ENCODE measurements at regions not wholly inside any gene's neighbourhood (a gene's known extent, or its start where the extent isn't known, plus 50 kb on each side); places are given as distances from the start of the nearest gene placed in this dataset.

- TF ChIP-seq EZH2 (IDR thresholded peaks at IDR 0.05; ENCODE audit: low read depth, low read length, severe bottlenecking), result no peak
- TF ChIP-seq CBX8 (IDR thresholded peaks at IDR 0.05; ENCODE audit: borderline replicate concordance, low read depth, low read length), result no peak
- TF ChIP-seq CTCF (IDR thresholded peaks at IDR 0.05; ENCODE audit: control extremely low read depth in 1 of 3, insufficient read depth in 1 of 3, low read depth in 1 of 3, low read length in 3 of 3), result no peak
- TF ChIP-seq TAF1 (IDR thresholded peaks at IDR 0.05; ENCODE audit: low read depth, low read length), result peak; percentile 62
- no peak for TF ChIP-seq BRCA1 (IDR thresholded peaks at IDR 0.05; ENCODE audit: low read depth, low read length)
- no peak for TF ChIP-seq SUZ12 (IDR thresholded peaks at IDR 0.05; ENCODE audit: low read length)
- no peak for TF ChIP-seq ATF2 (IDR thresholded peaks at IDR 0.05; ENCODE audit: low read length)
- no peak; the same call in 1 of the 2 replicates for TF ChIP-seq JUN (IDR thresholded peaks at IDR 0.05; ENCODE audit: low read depth, low read length)
- TF ChIP-seq POLR2A (IDR thresholded peaks at IDR 0.05; ENCODE audit: control extremely low read depth in 1 of 2, low read depth in 2 of 2, low read length in 2 of 2), result peak in 1 of 2 experiments; percentile 69; a peak in 2 of 3 replicates
- TF ChIP-seq SIRT6 (IDR thresholded peaks at IDR 0.05; ENCODE audit: low read length), result no peak
- no peak for TF ChIP-seq NRF1 (IDR thresholded peaks at IDR 0.05; ENCODE audit: low read depth, low read length)
These were observed 185.7 kb downstream of the TM9SF2 start for GRCh38 chr13:99686944-99687411.

Data from H1 (cell line).